BJ (cell line): ENCODE measurements at regions not wholly inside any gene's neighbourhood (a gene's known extent, or its start where the extent isn't known, plus 50 kb on each side); places are given as distances from the start of the nearest gene placed in this dataset.

Source experiments
- CTCF ChIA-PET: fragments of 350-600 bp; formaldehyde crosslinking; extraction: SDS; loops from one replicate; lab custom pipeline; 2021; ENCODE audit warnings: antibody characterized with exemption, inconsistent platforms; lab: Yijun Ruan, JAX
- POLR2A ChIA-PET: fragments of 300-600 bp; sonication (Branson Sonifier 250); formaldehyde crosslinking; extraction: SDS; loops from one replicate; lab custom pipeline; 2021; ENCODE audit warnings: antibody characterized with exemption; lab: Charles Lee
- DNase-seq: peaks from one replicate; pipeline ENCODE4 v3.0.0-alpha.2; 2011; ENCODE audit warnings: low read depth
- H3K27me3 ChIP-seq: 2 replicates; pipeline ENCODE4 v1.6.0; 2011; ENCODE audit warnings: low read length; ENCODE audit not compliant: control insufficient read depth, insufficient read depth
- H3K36me3 ChIP-seq: 2 replicates; pipeline ENCODE4 v1.5.1; 2011; ENCODE audit warnings: low read length; ENCODE audit not compliant: control insufficient read depth, insufficient read depth
- H3K4me3 ChIP-seq: 2 replicates; pipeline ENCODE4 v1.5.1; 2011; ENCODE audit warnings: low read depth, mild to moderate bottlenecking, control low read depth, low read length
- TF ChIP-seq, protein P1 (sequence below): IDR thresholded peaks from 2 replicates; pipeline ENCODE4 v1.5.1; 2011; ENCODE audit warnings: low read depth, mild to moderate bottlenecking, control low read depth, inconsistent platforms, low read length, moderate library complexity; ENCODE audit not compliant: insufficient read depth

DNA sequence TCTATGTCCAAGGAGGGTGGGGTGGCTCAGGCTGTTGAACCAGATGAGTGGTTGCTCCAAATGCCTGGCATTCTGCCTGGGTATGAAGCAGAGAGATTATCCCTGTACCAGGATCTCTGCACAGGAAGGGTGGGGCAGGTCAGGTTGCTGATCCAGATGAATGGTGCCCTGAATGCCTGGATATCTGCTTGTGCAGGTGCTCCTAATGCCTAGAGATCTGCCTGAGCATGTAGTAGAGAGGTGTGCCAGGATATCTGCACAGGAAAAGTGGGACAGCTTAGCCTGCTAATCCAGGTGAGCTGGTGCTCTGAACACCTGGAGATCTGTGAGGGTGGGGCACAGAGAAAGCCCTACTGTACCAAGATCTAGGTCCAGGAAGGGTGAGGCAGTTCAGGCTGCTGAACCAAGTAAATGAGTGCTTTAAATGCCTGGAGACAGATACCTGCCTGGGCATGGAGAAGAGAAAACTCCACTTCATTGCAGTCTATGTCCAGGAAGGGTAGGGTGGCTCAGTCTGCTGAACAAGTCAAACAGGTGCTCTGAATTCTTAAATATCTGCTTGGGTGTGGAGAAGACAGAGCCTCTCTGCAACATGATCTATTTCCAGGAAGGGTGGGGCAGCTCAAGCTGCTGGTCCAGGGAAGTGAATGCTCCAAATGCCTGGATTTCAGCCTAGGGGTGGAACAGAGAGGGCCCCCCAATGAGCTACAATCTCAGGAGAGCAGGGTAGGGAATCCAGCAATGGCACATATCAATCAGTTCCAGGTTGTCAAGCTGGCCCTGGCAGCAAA lies 189.4 kb upstream of the DMRTA1 start:
- no peak for DNase-seq
- TF ChIP-seq, protein P1, sequence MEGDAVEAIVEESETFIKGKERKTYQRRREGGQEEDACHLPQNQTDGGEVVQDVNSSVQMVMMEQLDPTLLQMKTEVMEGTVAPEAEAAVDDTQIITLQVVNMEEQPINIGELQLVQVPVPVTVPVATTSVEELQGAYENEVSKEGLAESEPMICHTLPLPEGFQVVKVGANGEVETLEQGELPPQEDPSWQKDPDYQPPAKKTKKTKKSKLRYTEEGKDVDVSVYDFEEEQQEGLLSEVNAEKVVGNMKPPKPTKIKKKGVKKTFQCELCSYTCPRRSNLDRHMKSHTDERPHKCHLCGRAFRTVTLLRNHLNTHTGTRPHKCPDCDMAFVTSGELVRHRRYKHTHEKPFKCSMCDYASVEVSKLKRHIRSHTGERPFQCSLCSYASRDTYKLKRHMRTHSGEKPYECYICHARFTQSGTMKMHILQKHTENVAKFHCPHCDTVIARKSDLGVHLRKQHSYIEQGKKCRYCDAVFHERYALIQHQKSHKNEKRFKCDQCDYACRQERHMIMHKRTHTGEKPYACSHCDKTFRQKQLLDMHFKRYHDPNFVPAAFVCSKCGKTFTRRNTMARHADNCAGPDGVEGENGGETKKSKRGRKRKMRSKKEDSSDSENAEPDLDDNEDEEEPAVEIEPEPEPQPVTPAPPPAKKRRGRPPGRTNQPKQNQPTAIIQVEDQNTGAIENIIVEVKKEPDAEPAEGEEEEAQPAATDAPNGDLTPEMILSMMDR: no peak
- ChIA-PET CTCF (interaction anchor here (0.6 to 0.9 kb wide), 3 partner anchors 13 to 444 kb away, joined by 4 read pairs; no protein-coding TSS in a partner anchor), POLR2A (no interaction called here)
- no peak overlapping the region for H3K4me3 ChIP-seq
- H3K27me3 ChIP-seq: no peaks in the 10 kb centered on the region
- no peaks in the 10 kb centered on the region for H3K36me3 ChIP-seq

DNA sequence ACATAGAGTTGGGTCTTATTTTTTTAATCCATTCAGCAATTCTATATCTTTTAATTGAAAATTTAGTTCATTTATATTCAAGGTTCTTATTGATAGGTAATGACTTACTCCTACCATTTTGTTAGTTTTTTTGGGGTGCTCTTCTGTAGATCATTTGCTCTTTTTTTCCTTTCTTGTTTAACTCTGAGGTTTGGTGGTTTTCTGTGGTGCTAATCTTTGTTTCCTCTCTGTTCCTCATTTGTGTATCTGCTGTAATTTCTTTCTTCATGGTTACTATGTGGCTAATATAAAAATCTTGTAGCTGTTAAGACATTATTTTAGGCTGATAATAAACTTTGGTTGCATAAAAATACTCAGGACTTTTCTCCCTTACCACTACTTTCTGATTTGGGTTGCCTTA lies 181.6 kb upstream of the DMRTA1 start:
- no peaks in the 10 kb centered on the region for H3K36me3 ChIP-seq
- no peak overlapping the region for H3K4me3 ChIP-seq
- POLR2A ChIA-PET: no interaction called here
- DNase-seq: no peak
- no peaks in the 10 kb centered on the region for H3K27me3 ChIP-seq
- CTCF ChIA-PET: no interaction called here
- TF ChIP-seq, protein P1: no peak

DNA sequence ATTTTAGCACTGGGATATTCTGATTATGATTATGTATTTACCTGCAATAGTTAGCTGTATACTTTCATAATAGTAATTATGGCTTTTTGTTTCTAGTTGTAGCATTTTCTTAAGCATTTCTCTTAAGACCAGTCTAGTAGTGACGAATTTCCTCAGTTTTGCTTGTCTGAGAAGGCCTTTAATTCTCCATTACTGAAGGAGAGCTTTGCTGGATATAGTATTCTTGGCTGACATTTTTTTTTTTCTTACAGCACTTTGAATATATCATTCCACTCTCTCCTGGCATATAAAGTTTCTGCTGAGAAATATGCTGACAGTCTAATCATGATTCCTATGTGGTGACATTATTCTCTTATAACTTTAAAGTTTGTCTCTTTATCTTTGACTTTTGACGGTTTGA lies 181.1 kb upstream of the DMRTA1 start:
- H3K4me3 ChIP-seq: no peak overlapping the region
- H3K36me3 ChIP-seq: no peaks in the 10 kb centered on the region
- CTCF ChIA-PET: no interaction called here
- POLR2A ChIA-PET: no interaction called here
- no peak for DNase-seq
- TF ChIP-seq, protein P1: no peak
- H3K27me3 ChIP-seq: no peaks in the 10 kb centered on the region

DNA sequence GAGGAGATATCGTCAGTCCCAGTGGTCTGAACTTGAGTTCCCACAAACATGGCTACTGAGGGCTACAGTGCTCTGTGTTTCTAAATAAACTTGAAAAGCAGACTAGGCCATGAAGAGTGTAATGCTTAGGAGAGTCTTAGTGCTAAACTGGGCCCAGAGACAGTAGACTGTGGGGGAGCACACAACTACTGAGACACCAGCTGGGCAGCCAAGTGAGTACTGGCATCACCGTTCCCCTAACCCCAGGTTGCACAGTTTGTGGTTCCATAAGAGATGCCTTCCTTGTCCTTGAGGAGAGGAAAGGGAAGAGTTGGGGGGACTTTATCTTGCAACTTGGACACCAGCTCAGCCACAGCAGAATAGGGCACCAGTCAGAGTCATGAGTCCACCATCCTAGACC lies 172.1 kb upstream of the DMRTA1 start:
- ChIA-PET CTCF (interaction anchor here (1.8 kb wide), 1 partner anchor 30 kb away, joined by 5 read pairs; no protein-coding TSS in a partner anchor), POLR2A (no interaction called here)
- Histone ChIP-seq H3K36me3 (no peaks in the 10 kb centered on the region), H3K4me3 (no peak overlapping the region), H3K27me3 (no peaks in the 10 kb centered on the region)
- no peak for DNase-seq
- TF ChIP-seq, protein P1: no peak

DNA sequence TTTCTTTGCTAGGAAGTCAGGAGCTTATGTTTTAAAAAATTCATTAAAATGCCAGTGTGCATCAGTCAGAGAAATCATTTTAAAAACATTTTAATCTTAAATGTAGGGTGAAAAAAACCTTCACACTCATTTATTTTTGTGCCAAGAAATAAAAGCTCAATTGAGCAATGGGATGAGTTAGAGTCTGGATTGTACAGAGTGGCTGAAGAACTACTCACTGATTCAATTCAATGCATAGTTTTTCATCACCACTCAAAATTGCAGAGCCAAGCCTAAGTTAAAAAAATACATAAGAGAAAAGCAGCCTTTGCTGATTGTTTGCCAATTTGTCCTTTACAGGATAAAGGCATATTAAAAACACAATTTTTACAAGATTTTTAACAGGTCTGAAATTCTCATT lies 168.2 kb upstream of the DMRTA1 start:
- CTCF ChIA-PET: no interaction called here

More for the DNA sequence above, 168.2 kb upstream of the DMRTA1 start:
- Histone ChIP-seq H3K27me3 (no peaks in the 10 kb centered on the region), H3K4me3 (no peak overlapping the region), H3K36me3 (no peaks in the 10 kb centered on the region)
- POLR2A ChIA-PET: no interaction called here
- TF ChIP-seq, protein P1: no peak
- no peak for DNase-seq
